HG03521 (cell line): ENCODE measurements at regions not wholly inside any gene's neighbourhood (a gene's known extent, or its start where the extent isn't known, plus 50 kb on each side); places are given as distances from the start of the nearest gene placed in this dataset.
"Not testable (repeated sequence)": the region's sequence is repeated elsewhere in the genome, so short reads cannot be mapped to it uniquely, and the experiment has no call there.

ENCODE experiments used
- ATAC-seq: cut with Tn5 transposase; IDR thresholded peaks from one replicate; pipeline ENCODE4 v1.9.1; 2021; ENCODE audit warnings: mild to moderate bottlenecking, moderate library complexity; ENCODE audit not compliant: unreplicated experiment

DNA sequence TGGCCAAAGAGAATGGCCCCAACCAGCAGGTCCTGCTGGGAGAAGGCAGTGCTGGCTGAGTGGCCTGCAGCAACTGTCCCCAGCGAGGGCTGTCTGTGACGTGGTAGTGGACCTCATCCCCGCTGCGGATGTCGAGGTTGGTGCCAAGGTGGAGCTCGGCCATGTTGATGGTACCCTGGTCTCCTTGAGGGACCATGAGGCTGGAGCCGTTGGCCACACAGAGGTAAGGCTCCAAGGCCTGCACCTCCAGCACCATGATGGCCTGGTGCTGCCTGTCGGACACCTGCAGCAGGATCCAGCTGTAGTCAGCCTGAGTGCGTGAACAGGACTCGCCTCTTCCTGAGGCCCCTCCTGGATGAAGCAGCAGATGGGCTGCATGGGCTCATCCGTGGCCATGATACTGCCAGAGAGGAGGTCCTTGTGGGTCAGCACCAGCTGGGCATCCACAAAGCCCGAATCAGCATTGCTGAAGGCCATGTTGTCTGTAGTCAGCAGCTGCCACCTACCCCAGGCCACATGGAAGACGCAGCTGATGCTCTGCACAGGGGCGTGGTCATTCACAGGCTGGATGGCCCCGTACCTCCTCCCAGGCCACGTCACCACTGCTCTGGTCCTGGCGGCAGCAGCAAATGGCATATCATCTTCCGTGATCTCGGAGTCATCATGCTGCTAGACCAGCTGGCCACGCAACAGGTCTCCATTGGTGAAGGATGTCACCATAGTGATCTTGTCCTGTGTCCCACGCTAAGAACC is 167.5 kb downstream of the GOLGA6L4 start:
- ATAC-seq = no peak

DNA sequence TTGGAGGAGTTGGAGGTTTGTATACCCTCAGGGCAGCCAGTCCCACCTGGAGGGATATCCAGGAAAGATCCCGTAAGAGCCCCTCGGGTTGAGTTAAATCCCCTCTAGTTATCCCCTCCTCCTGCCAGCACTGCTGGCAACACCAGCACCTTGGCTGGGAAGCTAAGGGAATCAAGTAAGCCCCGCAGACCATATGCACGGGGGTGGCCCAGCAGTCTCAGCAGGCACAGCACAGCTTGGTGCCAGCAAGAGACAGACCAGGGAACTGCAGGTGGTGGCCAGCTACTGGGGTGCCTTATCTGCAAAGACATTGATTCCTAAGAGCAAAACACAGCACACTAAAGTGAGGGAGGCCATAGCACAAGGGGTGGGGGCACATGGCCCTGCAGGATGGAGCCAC is 173.8 kb downstream of the GOLGA6L4 start:
- not testable (repeated sequence) for ATAC-seq

DNA sequence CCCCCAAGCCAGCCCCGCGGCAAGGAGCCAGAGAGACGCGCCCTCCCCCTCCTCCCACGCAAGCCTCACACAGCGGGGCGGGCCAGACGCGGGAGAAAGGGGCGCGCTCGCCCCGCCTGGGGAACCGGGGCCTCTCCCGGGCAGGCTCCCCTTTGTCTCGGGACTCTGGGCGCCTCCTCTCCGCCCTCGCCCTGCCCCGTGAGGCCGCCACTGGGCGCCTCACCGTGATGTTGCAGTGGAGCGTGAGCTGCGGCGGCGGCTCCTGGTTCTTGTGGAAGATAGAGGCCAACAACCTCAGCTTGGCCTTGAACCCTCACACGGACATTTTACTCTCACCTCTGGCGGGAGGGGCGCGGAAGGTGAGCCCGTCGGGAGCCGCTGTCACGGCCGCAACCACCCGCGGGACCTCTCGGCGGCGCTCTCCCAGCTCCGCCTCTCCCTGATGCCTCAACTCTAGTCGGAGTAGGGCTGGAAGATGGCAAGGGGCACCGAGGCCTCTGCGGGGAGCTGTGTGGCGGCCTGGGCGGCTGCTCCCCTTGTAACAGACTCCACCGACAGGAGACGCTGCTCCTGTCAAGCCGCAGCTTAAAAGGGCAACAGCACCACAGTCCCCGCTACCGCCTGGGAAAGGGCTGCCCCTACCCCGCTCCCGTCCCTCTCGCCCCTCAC is 179.2 kb upstream of the ZSCAN2 start:
- not testable (repeated sequence) for ATAC-seq

DNA sequence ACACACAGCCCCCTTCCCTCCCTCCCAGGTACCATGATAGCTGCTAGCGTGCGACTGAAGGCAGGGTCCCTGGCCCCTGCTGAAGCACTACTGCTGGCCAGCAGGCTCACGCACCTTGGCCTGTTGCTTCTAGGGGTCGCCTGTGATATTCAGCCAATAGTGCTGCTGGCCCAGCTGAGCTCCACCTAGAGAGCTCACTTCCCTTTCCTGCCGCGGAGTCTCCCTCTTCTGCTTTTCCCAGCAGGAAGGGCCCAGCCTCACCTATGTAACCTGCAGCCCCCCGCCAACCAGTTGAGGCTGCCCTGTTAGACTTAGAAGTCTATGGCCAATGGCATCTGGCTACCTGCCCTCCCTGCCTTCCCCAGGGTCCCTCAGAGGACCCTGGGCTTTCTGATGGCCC is 175.5 kb upstream of the ZSCAN2 start:
- ATAC-seq = not testable (repeated sequence)

DNA sequence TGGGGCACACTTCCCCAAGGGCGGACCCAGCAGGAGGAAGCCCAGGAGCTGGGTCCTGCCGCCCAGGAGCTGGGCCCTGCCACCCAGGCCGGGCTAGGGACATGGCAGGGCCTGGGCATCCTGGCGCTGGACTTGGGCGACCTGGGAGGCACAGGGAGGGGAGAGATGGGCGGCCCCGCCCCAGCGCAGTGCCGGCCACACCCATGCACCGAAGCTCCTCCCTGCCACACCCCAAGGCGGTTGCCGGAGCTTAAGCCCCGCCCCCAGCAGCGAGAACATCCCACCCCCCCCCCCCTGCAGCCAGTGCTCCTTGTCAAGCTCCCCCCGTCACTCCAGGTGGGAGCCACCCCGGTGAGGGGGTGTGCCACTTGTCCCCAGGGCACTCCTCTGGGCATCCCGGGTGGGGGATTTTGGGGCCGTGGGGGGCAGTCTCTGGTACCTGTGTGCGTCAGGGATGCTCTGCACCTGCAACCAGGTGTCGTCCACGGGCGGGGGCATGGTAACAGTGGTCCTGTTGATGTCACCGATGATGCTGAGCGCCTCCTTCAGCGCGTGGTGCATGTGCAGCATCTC is 127.4 kb upstream of the ZSCAN2 start:
- not testable (repeated sequence) for ATAC-seq

DNA sequence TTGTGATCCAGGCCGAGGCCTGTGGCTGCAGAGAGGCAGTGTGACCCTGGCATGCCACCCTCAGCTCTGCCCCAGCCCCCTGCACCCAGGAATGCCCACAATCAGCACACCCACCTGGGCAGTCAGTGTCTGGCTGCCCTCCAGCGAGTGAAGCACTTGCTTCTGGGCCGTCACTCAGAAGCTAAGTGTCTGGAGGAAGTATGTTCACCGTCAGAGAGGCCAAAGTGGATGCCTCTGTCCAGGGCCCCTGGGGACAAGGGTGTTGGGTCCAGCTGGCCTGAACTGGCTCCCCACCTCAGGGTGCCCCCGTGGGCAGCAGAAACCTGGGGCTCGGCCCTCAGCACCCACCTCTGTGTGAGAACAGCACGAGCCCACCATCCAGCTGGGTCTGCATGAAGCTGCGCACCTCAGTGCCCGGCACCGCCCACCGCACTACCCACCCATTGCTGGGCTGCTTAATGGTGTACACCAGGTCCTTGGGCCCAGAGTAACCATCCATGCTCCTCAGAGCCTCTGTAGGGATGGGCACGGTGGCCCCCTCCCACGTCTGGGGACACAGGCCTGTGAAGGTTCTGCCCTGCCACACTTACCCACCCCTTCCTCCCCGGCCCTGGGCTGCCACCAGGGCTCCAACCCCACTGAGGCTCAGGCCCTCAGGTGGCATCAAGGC is 124.3 kb upstream of the ZSCAN2 start:
- ATAC-seq = not testable (repeated sequence)

DNA sequence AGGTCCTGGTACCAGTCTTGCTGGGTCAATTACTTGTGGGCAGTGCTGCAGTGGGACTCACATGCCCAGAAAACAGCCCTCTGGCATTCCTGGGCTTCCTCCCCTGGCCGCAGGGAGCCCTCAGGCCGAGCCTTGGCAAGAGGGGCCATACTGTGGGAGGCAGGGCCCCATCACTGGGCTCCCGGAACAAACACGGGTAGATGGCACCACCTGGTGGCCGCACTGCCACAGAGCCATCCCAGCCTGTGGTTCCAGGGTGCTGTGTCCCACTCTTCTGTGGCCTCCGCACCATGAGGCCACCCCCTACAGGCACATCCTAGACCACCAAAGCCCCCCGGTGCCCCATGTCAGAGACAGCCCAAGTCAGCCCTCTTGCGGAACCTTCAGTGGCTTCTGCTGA is 123.3 kb upstream of the ZSCAN2 start:
- peak; percentile 92 for ATAC-seq

DNA sequence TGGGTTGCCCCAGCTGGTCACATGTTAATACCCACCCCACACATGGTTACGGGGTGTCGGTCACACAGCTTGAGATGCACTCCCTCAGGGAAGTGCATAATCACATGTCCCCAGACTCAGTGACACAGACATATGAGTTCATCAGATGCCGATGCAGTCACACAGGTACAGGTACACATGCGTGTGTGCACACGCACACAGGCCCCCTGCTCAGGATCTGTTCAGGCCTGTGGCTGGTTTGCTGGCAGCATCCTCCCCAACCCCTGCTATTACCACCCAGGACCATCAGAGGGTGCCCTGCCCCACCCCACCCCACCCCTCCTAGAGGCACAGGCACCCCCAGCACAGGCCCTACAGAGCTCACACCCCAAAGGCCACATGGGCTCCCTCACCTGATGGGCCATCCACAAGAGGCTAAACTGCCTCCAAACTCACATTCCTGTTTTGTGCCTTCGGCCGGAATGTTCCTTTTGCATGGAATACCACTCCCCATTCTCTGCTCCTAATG is 120.6 kb upstream of the ZSCAN2 start:
- ATAC-seq = not testable (repeated sequence)

DNA sequence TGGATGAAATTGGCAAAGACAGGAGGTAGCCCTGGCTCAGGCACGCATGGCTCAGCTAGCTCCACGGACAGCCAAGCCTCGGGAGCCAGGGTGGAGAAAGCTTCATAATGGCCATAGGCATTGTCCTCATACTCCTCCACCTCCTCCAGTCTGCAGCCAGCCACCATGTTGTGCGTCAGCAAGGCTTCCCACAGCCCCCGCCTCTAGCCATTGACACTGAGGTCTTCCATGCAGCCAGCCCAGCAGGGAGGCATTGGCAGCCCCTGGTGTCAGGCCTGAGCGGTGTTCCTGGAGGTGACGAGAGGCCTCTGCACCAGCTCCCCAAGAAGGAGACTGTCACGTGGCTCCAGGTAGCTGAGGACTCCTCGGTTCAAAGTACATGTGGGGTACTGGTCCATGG is 117.0 kb upstream of the ZSCAN2 start:
- not testable (repeated sequence) for ATAC-seq

DNA sequence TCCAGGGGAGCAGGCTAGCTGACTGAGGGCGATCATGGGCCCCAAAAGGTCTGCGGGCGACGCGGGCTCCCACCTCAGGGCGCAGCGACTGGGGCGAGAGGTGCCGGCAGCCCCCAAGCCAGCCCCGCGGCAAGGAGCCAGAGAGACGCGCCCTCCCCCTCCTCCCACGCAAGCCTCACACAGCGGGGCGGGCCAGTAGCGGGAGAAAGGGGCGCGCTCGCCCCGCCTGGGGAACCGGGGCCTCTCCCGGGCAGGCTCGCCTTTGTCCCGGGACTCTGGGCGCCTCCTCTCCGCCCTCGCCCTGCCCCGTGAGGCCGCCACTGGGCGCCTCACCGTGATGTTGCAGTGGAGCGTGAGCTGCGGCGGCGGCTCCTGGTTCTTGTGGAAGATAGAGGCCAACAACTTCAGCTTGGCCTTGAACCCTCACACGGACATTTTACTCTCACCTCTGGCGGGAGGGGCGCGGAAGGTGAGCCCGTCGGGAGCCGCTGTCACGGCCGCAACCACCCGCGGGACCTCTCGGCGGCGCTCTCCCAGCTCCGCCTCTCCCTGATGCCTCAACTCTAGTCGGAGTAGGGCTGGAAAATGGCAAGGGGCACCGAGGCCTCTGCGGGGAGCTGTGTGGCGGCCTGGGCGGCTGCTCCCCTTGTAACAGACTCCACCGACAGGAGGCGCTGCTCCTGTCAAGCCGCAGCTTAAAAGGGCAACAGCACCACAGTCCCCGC is 100.5 kb upstream of the ZSCAN2 start:
- ATAC-seq = not testable (repeated sequence)

DNA sequence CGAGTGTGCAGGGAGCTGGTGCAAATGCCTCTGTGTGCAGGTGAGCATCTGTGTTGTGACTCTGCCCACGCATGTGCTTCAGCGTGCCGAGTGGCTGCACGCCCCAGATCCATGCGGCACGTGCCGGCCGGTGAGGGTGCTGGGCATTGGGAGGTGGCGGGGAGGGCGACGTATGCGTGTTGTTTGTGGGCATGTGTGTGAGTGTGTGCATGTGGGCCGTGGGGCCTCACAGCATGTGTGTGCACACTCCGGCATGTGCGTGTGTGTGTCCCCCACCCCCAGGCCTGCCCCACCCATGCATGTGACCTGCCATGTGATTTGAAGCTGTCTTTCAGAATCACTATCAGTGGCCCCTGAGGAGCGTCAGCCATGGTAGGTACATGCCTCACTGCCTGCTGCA is 97.7 kb upstream of the ZSCAN2 start:
- ATAC-seq = not testable (repeated sequence)

DNA sequence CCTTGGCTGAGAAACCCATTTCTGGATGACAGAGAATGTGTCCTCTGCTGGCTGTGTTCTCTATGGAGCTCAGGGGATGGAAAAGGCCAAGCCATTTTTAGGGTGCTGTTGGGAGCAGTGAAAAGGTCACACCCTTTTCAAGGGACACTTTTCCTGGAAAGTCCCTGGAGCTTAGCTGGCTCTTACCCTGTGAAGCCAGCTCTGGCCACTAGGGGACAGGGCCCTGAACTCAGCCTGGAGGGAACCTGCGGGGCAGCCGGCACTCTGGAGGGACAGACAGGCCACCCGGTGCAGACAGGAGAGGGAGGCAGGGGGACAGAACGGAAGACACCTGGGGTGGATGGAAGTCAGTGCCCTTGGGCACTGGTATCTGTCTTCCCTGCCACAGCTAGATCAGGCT is 95.3 kb upstream of the ZSCAN2 start:
- not testable (repeated sequence) for ATAC-seq

DNA sequence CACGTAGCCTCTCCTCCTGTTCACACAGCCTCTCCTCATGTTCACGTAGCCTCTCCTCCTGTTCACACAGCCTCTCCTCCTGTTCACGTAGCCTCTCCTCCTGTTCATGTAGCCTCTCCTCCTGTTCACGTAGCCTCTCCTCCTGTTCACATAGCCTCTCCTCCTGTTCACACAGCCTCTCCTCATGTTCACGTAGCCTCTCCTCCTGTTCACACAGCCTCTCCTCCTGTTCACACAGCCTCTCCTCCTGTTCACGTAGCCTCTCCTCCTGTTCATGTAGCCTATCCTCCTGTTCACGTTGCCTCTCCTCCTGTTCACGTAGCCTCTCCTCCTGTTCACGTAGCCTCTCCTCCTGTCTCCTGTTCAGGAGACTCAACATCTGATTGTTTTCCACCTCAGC is 88.5 kb upstream of the ZSCAN2 start:
- ATAC-seq = not testable (repeated sequence)

DNA sequence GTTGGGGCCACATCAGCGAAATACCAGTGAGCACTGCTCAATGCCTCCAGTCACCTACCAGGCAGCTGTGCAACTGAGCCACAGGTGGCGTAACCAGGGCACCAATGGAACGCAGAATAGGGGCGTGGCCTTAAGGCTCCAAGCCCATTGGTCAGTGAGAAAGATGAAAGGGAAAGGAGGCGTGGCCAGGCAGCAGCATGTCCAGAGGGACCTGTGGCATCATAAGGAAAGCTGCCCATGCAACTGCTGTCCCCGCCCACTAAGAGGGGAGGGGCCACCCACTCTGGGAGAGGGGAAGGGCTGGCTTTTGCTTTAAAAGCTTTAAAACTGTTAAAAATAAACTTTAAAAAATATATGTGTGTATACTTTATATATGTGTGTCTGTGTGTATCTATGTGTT is 84.0 kb upstream of the ZSCAN2 start:
- not testable (repeated sequence) for ATAC-seq

DNA sequence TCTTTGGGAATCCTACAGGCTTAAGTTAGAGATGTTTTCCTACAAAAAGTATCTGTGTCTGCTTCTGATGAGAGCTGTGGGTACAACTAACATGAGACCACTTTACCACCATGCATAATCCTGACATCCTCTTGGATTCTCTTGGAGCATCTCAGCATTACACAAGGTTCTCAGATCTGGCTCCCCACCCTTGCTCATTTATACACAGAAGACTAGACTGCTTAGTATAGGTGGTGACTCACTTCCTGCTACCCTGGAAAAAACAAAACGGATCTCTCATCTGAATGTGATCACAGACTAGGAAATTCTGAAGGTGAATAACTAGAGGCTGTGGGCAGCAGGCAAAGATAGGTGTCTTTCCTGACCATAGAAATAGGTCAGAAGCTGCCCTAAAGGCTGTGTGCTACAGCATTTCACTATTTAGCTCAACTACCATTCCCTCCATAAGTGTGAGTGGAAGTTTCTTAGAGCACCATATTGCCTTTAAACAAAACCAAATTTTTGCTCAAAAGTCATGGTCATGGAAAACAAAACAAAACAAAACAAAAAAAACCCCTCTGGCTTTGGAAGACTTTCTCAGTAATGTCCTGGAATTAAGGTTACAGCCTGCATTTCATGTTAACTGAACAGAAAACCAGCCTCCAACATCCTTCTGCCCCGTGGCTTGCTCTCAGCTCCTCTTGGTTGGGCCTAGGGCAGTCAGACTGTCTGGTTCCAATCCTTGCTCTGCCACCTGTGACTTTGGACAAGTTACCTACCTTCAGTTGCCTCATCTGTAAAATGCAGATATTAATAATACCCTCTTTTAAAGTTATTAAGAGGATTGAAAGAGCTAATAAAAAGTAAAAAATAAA is 75.1 kb upstream of the ZSCAN2 start:
- ATAC-seq = not testable (repeated sequence)

DNA sequence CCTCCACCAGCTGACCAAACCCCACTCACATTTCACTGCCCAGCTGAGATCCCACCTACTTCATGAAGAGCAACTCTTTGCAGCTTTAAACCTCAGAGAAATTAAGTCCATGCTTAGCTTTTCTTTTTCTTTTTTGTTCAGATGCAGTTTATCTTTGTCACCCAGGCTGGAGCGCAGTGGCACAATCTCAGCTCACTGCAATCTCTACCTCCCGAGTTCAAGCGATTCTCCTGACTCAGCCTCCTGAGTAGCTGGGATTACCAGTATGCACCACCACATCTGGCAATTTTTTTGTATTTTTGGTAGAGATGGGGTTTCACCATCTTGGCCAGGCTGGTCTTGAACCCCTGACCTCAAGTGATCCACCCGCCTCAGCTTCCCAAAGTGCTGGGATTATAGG is 70.1 kb upstream of the ZSCAN2 start:
- ATAC-seq = not testable (repeated sequence)

DNA sequence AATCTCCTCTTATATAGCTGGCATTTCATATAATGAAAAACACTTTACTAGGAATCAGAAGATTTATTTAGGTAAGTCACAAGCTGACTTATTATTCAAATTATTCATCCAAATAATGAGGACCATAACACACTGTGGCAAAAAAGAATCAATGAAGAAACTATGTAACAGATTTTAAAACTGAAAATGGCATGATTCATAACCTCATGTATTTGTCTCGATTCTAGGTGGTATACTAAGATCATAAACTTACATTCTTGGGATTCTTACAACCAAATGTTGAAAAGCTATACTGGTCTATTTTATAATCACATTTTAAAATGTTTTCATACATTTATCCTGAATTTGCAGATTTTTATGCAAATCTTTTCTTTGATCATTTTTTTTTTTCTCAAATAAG is 69.6 kb upstream of the ZSCAN2 start:
- not testable (repeated sequence) for ATAC-seq

DNA sequence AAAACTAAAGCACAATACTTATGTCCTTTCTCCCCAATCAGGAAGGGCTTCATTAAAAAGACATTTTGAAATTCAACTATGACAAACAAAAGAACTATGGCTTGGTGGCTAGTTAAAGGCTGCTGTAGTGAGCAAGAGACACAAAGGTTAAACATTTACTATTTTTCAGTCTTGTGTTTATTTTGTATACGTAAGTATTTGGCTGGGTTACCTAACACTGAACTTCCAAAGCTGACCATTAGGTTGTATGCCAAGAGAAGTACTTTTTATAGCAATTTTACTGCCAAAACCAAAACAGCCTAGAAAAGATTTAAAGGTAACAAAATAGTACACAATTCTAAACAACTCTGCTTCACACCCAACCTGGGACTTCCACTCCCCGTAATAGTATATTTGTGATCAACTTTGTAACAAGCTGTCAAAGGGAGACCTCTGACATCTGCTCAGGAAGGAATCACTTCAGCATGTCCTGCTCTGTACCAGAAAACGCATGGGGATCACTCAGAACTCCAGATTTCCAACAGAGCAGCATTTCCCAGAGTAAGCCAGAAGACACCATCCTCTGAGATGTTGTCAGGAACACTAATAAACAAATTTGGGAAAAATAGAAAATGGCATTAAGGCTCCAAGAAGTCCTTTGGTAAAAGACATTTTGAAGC is 69.0 kb upstream of the ZSCAN2 start:
- not testable (repeated sequence) for ATAC-seq

DNA sequence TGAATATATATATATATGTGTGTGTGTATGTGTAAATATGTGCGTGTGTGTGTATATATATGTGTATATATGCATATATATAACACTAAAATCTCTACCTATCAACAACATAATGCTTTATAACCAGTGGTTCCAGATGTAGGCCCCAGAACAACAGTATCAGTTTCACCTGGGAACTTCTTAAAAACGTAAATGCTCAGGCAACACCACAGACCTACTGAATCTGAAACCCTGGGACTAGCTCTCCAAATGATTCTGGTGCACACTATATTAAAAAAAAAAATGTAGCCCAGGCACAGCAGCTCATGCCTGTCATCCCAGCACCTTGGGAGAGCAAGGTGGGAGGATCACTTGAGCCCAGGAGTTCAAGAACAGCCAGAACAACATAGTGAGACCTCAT is 67.1 kb upstream of the ZSCAN2 start:
- not testable (repeated sequence) for ATAC-seq
